HG03575 (cell line): ENCODE measurements at regions not wholly inside any gene's neighbourhood (a gene's known extent, or its start where the extent isn't known, plus 50 kb on each side); places are given as distances from the start of the nearest gene placed in this dataset.

Source experiments
- ATAC-seq: cut with Tn5 transposase; IDR thresholded peaks from one replicate; pipeline ENCODE4 v1.9.1; 2021; ENCODE audit not compliant: unreplicated experiment, insufficient number of reproducible peaks, low FRiP score; ENCODE audit errors: extremely low read depth

- no peak for ATAC-seq
Measured at GRCh38 chr3:107100573-107100972, 276.7 kb upstream of the CCDC54 start.

DNA sequence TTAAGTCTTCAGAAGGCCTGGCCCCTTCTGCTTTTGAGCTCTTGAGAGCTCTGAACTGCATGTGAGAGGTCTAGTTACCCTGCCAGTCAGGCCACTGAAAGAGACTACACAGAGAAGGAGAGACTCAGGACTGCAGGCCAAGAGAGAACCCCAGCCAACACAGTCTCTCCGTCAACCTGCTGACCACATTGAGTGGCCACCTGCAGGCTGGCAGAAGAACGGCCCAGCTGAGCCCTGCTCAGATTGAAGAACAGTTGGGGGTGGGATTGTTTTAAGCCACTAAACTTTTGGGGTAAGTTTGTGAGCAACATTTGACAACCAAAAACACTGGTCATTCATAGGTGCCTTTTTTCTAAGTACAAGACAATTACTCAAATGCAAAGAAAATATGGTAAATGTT, 273.5 kb upstream of the CCDC54 start:
- no peak for ATAC-seq

DNA sequence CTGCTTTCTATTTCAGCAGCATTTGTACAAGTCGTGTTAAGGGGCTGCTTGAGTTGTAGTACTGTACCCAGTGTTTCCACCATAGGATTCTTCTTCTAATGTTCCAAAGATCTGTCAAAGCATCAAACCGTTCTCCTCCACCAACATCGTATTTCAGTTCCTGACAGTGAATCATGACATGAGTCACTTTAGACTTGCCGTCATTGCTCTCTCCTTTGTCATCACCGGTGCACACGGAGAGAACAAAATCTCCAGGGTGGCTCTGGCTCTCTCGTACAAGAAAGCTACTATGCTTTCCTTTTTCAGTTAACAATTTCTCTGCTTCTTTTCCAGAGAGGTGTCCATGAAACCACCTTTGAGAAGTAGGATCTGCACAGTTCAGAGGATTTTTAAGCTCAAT, 270.9 kb upstream of the CCDC54 start:
- ATAC-seq = no peak

DNA sequence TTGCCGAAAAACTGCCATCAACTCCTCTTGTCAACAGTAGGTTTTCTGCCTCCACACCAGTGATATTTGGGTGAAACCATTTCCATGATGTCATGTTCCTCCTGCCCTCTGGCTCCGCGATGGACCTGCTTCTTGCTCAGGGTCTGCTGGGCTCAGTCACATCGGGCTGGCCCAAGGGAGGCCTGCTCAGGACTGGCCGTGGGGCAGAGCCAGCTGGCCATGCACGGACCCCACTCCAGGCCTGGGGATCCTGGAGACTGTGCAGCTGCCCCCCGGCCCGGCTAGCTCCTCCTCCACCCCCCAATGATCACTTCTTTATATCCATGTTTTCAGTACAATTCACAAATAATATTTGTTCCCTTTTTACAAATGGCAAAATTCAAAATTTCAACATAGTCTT, 270.3 kb upstream of the CCDC54 start:
- no peak for ATAC-seq

DNA sequence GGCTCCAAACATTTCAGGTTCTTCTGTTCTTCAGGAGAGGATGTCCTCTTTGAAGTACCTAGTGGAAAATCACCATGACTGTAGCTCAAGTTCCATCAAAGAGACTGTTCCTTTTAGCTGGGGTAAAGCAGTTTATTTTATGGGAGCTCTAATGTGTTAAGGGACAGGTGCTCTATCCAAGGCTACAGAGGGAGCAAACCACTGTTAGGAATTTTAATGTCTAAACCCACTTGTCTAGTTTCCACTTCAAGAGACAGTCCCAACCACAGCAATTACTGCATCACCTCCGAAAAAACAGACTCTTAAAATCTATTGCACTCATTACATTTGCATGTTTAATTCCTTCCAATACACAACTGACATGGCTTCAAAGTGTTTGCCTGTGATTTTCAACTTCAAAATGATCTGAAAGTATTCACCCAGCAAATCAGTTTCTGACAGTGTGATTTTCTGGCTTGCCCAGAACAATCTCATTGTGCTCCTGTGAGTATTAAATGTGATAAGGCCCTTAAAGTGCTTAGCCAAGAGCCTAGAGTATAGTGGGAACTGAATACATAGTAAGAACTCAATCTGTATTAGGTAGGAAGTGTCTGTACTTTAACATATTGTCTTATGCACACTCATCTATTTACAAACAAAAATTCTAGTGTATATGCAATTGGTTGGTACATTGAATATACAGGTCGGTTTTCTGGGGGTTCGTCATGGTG, 266.5 kb upstream of the CCDC54 start:
- ATAC-seq = no peak

GRCh38 chr3:107111872-107112271, 265.4 kb upstream of the CCDC54 start:
- no peak for ATAC-seq

- no peak for ATAC-seq
Measured at GRCh38 chr3:107112356-107112755, 264.9 kb upstream of the CCDC54 start.

- ATAC-seq = no peak
Measured at GRCh38 chr3:107116251-107116650, 261.0 kb upstream of the CCDC54 start.

GRCh38 chr3:107117156-107117555, 260.1 kb upstream of the CCDC54 start:
- ATAC-seq = no peak

- ATAC-seq = peak; percentile 59
Measured at GRCh38 chr3:107117922-107118536, 259.2 kb upstream of the CCDC54 start.

DNA sequence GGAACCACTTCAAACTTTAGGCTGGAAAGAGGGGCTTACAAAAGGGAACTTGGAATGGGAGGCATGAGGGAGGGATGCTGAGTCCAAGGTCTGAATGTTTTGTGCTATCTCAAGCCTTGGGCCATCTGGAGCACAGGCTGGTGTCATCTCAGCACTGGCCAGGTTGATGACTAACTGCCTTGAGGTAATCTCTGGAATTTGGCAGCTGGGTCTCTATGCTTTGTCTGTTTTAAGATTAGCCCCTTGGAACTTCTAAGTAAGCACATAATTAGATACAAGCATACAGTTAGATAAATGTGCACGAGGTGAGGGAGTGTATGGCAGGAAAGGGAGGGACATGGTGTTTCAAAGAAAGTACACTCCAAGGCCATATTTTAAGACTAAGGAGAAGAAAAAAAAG, 252.4 kb upstream of the CCDC54 start:
- ATAC-seq = no peak

- ATAC-seq = no peak
Measured at GRCh38 chr3:107128946-107129345, 248.3 kb upstream of the CCDC54 start.

GRCh38 chr3:107130089-107130700, 247.0 kb upstream of the CCDC54 start:
- no peak for ATAC-seq

GRCh38 chr3:107132674-107133073, 244.6 kb upstream of the CCDC54 start:
- ATAC-seq = no peak

GRCh38 chr3:107133891-107134290, 243.3 kb upstream of the CCDC54 start:
- ATAC-seq = no peak

- no peak for ATAC-seq
Measured at GRCh38 chr3:107142171-107142570, 235.1 kb upstream of the CCDC54 start.

GRCh38 chr3:107142786-107143575, 234.3 kb upstream of the CCDC54 start:
- ATAC-seq = no peak

DNA sequence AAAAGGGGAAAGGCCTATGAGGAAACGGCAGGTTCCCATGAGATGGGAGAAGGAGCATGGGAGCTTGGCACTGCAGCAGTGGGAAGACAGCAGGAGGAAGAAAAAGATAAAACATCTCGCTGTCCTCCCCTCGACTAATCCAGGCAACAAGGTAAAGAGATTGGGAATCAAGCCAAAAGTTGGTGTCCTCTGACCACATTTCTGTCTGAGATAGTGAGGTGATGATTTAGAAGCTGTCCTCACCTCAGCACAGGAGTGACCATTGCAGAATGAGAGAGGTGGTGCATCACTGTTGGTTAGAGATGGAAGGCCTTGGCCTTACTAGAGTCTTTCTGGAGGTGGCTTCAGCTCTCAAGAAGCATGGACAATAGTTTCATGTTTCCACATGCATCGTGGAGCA, 226.6 kb upstream of the CCDC54 start:
- no peak for ATAC-seq

- no peak for ATAC-seq
Measured at GRCh38 chr3:107153981-107154380, 223.3 kb upstream of the CCDC54 start.

DNA sequence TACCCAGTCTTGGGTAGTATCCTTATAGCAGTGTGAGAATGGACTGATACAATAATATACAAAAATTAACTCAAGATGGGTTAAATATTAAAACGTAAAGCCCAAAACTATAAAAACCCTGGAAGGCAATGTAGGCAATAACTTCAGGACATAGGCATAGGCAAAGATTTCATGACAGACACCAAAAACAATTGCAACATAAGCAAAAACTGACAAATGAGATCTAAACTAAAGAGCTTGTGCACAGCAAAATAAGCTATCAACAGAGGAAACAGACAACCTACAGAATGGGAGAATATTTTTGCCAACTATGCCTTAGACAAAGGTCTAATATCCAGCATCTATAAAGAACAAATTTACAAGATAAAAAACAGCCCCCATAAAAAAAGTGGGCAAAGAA, 204.8 kb upstream of the CCDC54 start:
- no peak for ATAC-seq
